RWPE2 (cell line): ENCODE measurements at regions not wholly inside any gene's neighbourhood (a gene's known extent, or its start where the extent isn't known, plus 50 kb on each side); places are given as distances from the start of the nearest gene placed in this dataset.
"Not testable (repeated sequence)": the region's sequence is repeated elsewhere in the genome, so short reads cannot be mapped to it uniquely, and the experiment has no call there.

Source experiments
- ATAC-seq: fragments of 200-7000 bp; cut with Tn5 transposase; 3 replicates; pipeline ENCODE4 v1.9.1; 2021; ENCODE audit warnings: low read depth
- DNase-seq: peaks from one replicate; pipeline ENCODE4 v3.0.0-alpha.2; 2020; ENCODE audit warnings: low spot score
- H3K27ac ChIP-seq: fragments of 450-650 bp; 2 replicates; pipeline ENCODE4 v1.5.1; 2017; ENCODE audit warnings: mild to moderate bottlenecking; ENCODE audit not compliant: poor library complexity, severe bottlenecking
- H3K27me3 ChIP-seq: fragments of 250-450 bp; sonication (Bioruptor Pico); 2 replicates; pipeline ENCODE4 v1.5.1; 2021; ENCODE audit warnings: mild to moderate bottlenecking, moderate library complexity; ENCODE audit not compliant: insufficient read depth, poor library complexity, severe bottlenecking
- H3K36me3 ChIP-seq: fragments of 250-450 bp; sonication (Bioruptor Pico); 2 replicates; pipeline ENCODE4 v1.5.1; 2020; ENCODE audit warnings: low read depth, mild to moderate bottlenecking, moderate library complexity
- H3K4me1 ChIP-seq: fragments of 250-450 bp; sonication (Bioruptor Pico); 2 replicates; pipeline ENCODE4 v1.5.1; 2021; ENCODE audit warnings: mild to moderate bottlenecking, moderate library complexity; ENCODE audit not compliant: insufficient read depth, poor library complexity, severe bottlenecking
- H3K4me3 ChIP-seq: fragments of 250-450 bp; sonication (Bioruptor Pico); 2 replicates; pipeline ENCODE4 v1.5.1; 2021; ENCODE audit warnings: mild to moderate bottlenecking, moderate library complexity; ENCODE audit not compliant: severe bottlenecking
- H3K9me3 ChIP-seq: fragments of 250-450 bp; sonication (Bioruptor Pico); 2 replicates; pipeline ENCODE4 v1.5.1; 2021; ENCODE audit warnings: mild to moderate bottlenecking, moderate library complexity; ENCODE audit not compliant: severe bottlenecking
- CTCF ChIP-seq: fragments of 450-650 bp; IDR thresholded peaks from one replicate; pipeline ENCODE4 v1.5.1; 2017; ENCODE audit warnings: mild to moderate bottlenecking, moderate library complexity; ENCODE audit not compliant: poor library complexity, severe bottlenecking

DNA sequence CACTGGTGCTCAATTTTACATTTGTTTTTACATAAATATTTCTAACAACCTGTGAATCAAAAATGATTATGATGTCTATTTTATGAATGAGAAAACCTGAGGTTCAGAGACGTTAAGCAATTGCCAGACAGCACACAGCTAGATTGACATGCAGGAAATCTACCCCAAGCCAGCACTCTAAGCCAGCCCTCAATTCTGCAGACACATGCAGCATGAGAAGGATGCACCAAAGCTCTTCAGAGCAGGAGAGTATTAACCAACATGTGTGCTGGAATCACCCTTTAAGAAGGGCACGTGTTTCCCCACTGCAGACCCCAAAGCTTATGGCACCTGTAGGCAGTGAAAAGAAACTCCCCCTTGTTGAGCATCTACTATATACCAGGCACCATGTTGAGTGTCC lies 126.1 kb upstream of the ARHGEF3 start:
- H3K9me3 ChIP-seq = no peaks in the 10 kb centered on the region
- ATAC-seq (no peak), DNase-seq (no peak)
- H3K4me1 ChIP-seq = peaks cover 24% of the 10 kb centered on the region
- H3K27me3 ChIP-seq = no peaks in the 10 kb centered on the region
- H3K27ac ChIP-seq = no peak overlapping the region
- TF ChIP-seq CTCF = no peak
- H3K4me3 ChIP-seq = no peak overlapping the region
- no peaks in the 10 kb centered on the region for H3K36me3 ChIP-seq

DNA sequence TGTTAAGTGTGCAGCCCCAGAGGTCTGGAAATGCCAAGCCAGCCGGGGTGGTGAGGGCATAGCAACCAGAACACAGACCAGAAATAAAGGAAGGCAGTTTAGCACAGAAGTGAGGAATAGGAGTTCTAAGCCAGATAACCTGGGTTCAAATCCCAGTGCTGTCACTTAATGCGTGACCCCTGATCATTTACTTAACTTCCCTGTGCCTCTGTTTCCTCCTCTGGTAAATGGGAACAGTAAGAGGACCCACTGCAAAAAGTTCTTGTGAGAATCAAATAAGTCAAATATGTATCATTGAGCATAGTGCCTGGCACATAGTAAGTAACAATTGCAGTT lies 125.2 kb upstream of the ARHGEF3 start:
- H3K4me3 ChIP-seq = no peak overlapping the region
- H3K4me1 ChIP-seq = peaks cover 24% of the 10 kb centered on the region
- no peak for TF ChIP-seq CTCF
- DNase-seq (no peak), ATAC-seq (no peak)
- peak overlapping the region; percentile 22 for H3K27ac ChIP-seq
- no peaks in the 10 kb centered on the region for H3K9me3 ChIP-seq
- H3K27me3 ChIP-seq = no peaks in the 10 kb centered on the region
- no peaks in the 10 kb centered on the region for H3K36me3 ChIP-seq

- Histone ChIP-seq H3K4me3 (no peak overlapping the region), H3K36me3 (no peaks in the 10 kb centered on the region), H3K27me3 (no peaks in the 10 kb centered on the region), H3K9me3 (no peaks in the 10 kb centered on the region), H3K27ac (peak overlapping the region; percentile 22), H3K4me1 (peaks cover 24% of the 10 kb centered on the region)
- DNase-seq (no peak), ATAC-seq (peak; percentile 51)
- no peak for TF ChIP-seq CTCF
These were observed 124.6 kb upstream of the ARHGEF3 start for GRCh38 chr3:56926243-56926946.

DNA sequence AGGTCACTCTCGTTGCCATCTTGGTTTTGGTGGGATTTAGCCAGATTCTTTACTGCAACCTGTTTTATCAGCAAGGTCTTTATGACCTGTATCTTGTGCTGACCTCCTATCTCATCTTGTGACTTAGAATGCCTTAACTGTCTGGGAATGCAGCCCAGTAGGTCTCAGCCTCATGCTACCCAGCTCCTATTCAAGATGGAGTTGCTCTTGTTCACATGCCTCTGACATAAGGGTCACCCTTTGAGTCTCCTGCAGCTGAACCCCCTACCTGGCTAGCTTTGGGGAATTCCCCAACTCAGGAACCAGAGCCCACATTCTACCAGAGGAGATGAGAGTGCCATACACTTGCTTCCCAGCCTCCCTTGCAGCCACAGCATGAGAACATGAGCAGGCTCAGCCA lies 123.0 kb upstream of the ARHGEF3 start:
- not testable (repeated sequence) for H3K27me3 ChIP-seq, ATAC-seq, H3K27ac ChIP-seq, DNase-seq, H3K36me3 ChIP-seq, H3K4me3 ChIP-seq, H3K9me3 ChIP-seq
- peaks cover 11% of the 10 kb centered on the region for H3K4me1 ChIP-seq

GRCh38 chr3:56923526-56924224 lies 121.9 kb upstream of the ARHGEF3 start:
- Histone ChIP-seq H3K4me1 (peaks cover 11% of the 10 kb centered on the region), H3K27ac (peak overlapping the region; percentile 24), H3K9me3 (no peaks in the 10 kb centered on the region), H3K4me3 (no peak overlapping the region), H3K27me3 (no peaks in the 10 kb centered on the region), H3K36me3 (no peaks in the 10 kb centered on the region)
- ATAC-seq (peak; percentile 83), DNase-seq (no peak)
- TF ChIP-seq CTCF = no peak
